HEK293 (cell line): ENCODE measurements at regions not wholly inside any gene's neighbourhood (a gene's known extent, or its start where the extent isn't known, plus 50 kb on each side); places are given as distances from the start of the nearest gene placed in this dataset.

Experiments
- CTCF ChIA-PET: fragments of 350-600 bp; formaldehyde crosslinking; extraction: SDS; loops from one replicate; lab custom pipeline; 2021; ENCODE audit warnings: antibody characterized with exemption; lab: Yijun Ruan, JAX
- POLR2A ChIA-PET: fragments of 300-600 bp; formaldehyde crosslinking; extraction: SDS; loops from one replicate; lab custom pipeline; 2020; ENCODE audit warnings: antibody characterized with exemption, inconsistent platforms; lab: Yijun Ruan, JAX
- H3K27ac ChIP-seq: fragments of 200-500 bp; sonication (Bioruptor generic); 2 replicates; pipeline ENCODE4 v1.5.1; 2014; ENCODE audit warnings: low read depth, low read length, control low read depth, inconsistent platforms; ENCODE audit errors: extremely low read depth
- H3K36me3 ChIP-seq, 2 experiments: fragments of 200-500 bp in 1 of 2; sonication (Bioruptor generic) in 1 of 2; 1 replicate in 1 of 2; 2 replicates in 1 of 2; pipeline ENCODE4 v1.5.1; 2014 to 2017; ENCODE audit warnings: inconsistent platforms in 2 of 2, low read length in 2 of 2; ENCODE audit not compliant: control insufficient read depth in 2 of 2, insufficient read depth in 1 of 2
- H3K4me1 ChIP-seq: fragments of 200-500 bp; sonication (Bioruptor generic); 2 replicates; pipeline ENCODE4 v1.5.1; 2014; ENCODE audit warnings: mild to moderate bottlenecking, low read length, inconsistent platforms; ENCODE audit not compliant: control insufficient read depth, insufficient read depth
- H3K4me3 ChIP-seq: 2 replicates; pipeline ENCODE4 v1.5.1; 2011; ENCODE audit warnings: low read depth, mild to moderate bottlenecking, control low read depth, low read length, moderate library complexity
- H3K9me3 ChIP-seq: fragments of 200-500 bp; sonication (Bioruptor generic); 2 replicates; pipeline ENCODE4 v1.5.1; 2014; ENCODE audit warnings: low read depth, low read length, inconsistent platforms; ENCODE audit not compliant: control insufficient read depth, insufficient read depth
- KLF17 ChIP-seq: fragments of 450-650 bp; formaldehyde crosslinking; IDR thresholded peaks from 2 replicates; pipeline ENCODE4 v1.5.1; 2016; ENCODE audit warnings: missing biosample characterization, missing genetic modification characterization
- KLF9 ChIP-seq: fragments of 450-650 bp; formaldehyde crosslinking; IDR thresholded peaks from 2 replicates; pipeline ENCODE4 v1.5.1; 2016; ENCODE audit warnings: missing biosample characterization, missing genetic modification characterization, low read depth
- PRDM10 ChIP-seq: fragments of 450-650 bp; formaldehyde crosslinking; IDR thresholded peaks from 2 replicates; pipeline ENCODE4 v1.5.1; 2016; ENCODE audit warnings: missing biosample characterization, missing genetic modification characterization
- SP7 ChIP-seq: fragments of 450-650 bp; formaldehyde crosslinking; IDR thresholded peaks from 2 replicates; pipeline ENCODE4 v1.5.1; 2016; ENCODE audit warnings: missing biosample characterization, missing genetic modification characterization
- YY2 ChIP-seq: fragments of 450-650 bp; formaldehyde crosslinking; IDR thresholded peaks from 2 replicates; pipeline ENCODE4 v1.5.1; 2016; ENCODE audit warnings: missing biosample characterization, missing genetic modification characterization
- ZFHX2 ChIP-seq: fragments of 450-650 bp; formaldehyde crosslinking; conservative IDR thresholded peaks from 2 replicates; pipeline ENCODE4 v1.5.1; 2016; ENCODE audit warnings: missing biosample characterization, missing genetic modification characterization
- ZFP37 ChIP-seq: fragments of 450-650 bp; formaldehyde crosslinking; IDR thresholded peaks from 2 replicates; pipeline ENCODE4 v1.5.1; 2016; ENCODE audit warnings: missing biosample characterization, missing genetic modification characterization
- ZFP41 ChIP-seq: fragments of 450-650 bp; formaldehyde crosslinking; IDR thresholded peaks from 2 replicates; pipeline ENCODE4 v1.5.1; 2016; ENCODE audit warnings: missing biosample characterization, missing genetic modification characterization, borderline replicate concordance
- ZNF148 ChIP-seq: fragments of 450-650 bp; formaldehyde crosslinking; IDR thresholded peaks from 2 replicates; pipeline ENCODE4 v1.5.0; 2017; ENCODE audit warnings: missing biosample characterization, missing genetic modification characterization, borderline replicate concordance
- ZNF16 ChIP-seq: fragments of 450-650 bp; formaldehyde crosslinking; IDR thresholded peaks from 2 replicates; pipeline ENCODE4 v1.5.1; 2016; ENCODE audit warnings: low read depth, missing biosample characterization, missing genetic modification characterization
- ZNF202 ChIP-seq: fragments of 450-650 bp; formaldehyde crosslinking; IDR thresholded peaks from 2 replicates; pipeline ENCODE4 v1.5.1; 2016; ENCODE audit warnings: missing biosample characterization, missing genetic modification characterization, borderline replicate concordance
- ZNF266 ChIP-seq: fragments of 450-650 bp; formaldehyde crosslinking; IDR thresholded peaks from 2 replicates; pipeline ENCODE4 v1.5.1; 2016; ENCODE audit warnings: missing biosample characterization, missing genetic modification characterization, low read depth
- ZNF544 ChIP-seq: fragments of 450-650 bp; formaldehyde crosslinking; IDR thresholded peaks from 2 replicates; pipeline ENCODE4 v1.5.0; 2017; ENCODE audit warnings: missing biosample characterization, missing genetic modification characterization
- ZNF596 ChIP-seq: fragments of 450-650 bp; IDR thresholded peaks from 2 replicates; pipeline ENCODE4 v1.5.0; 2018; ENCODE audit warnings: missing biosample characterization, mild to moderate bottlenecking, missing genetic modification characterization, moderate library complexity
- ZNF610 ChIP-seq: fragments of 450-650 bp; formaldehyde crosslinking; IDR thresholded peaks from 2 replicates; pipeline ENCODE4 v1.5.1; 2016; ENCODE audit warnings: missing biosample characterization, missing genetic modification characterization, borderline replicate concordance
- ZNF654 ChIP-seq: fragments of 450-650 bp; formaldehyde crosslinking; IDR thresholded peaks from 2 replicates; pipeline ENCODE4 v1.5.1; 2016; ENCODE audit warnings: low read depth, missing biosample characterization, missing genetic modification characterization
- ZNF660 ChIP-seq: fragments of 450-650 bp; IDR thresholded peaks from 2 replicates; pipeline ENCODE4 v1.5.1; 2018; ENCODE audit warnings: missing biosample characterization, mild to moderate bottlenecking, missing genetic modification characterization
- ZNF692 ChIP-seq: fragments of 450-650 bp; formaldehyde crosslinking; IDR thresholded peaks from 2 replicates; pipeline ENCODE4 v1.5.1; 2016; ENCODE audit warnings: missing biosample characterization, missing genetic modification characterization

GRCh38 chr11:25790396-25790795 is 541.5 kb upstream of the ANO3 start:
- TF ChIP-seq ZNF692 (tag by site-specific recombination) = no peak
- no peak for TF ChIP-seq ZNF148
- TF ChIP-seq ZNF596 (tag by site-specific recombination) = no peak
- TF ChIP-seq PRDM10 (tag by site-specific recombination) = no peak
- TF ChIP-seq ZNF610 (tag by site-specific recombination) = no peak
- TF ChIP-seq ZFHX2 = no peak
- no peak overlapping the region for H3K27ac ChIP-seq
- ChIA-PET POLR2A (no interaction called here), CTCF (no interaction called here)
- no peak overlapping the region for H3K4me3 ChIP-seq
- H3K36me3 ChIP-seq = no peaks in the 10 kb centered on the region
- H3K9me3 ChIP-seq = no peaks in the 10 kb centered on the region
- H3K4me1 ChIP-seq = no peaks in the 10 kb centered on the region

- H3K9me3 ChIP-seq = no peaks in the 10 kb centered on the region
- H3K36me3 ChIP-seq = no peaks in the 10 kb centered on the region
- ChIA-PET POLR2A (no interaction called here), CTCF (no interaction called here)
- TF ChIP-seq ZNF16 (no peak), ZFP41 (tag by site-specific recombination) (no peak), ZNF266 (no peak), ZFP37 (tag by site-specific recombination) (no peak), ZNF202 (no peak), KLF17 (no peak), ZNF654 (tag by site-specific recombination) (no peak), YY2 (tag by site-specific recombination) (no peak), ZNF660 (tag by site-specific recombination) (no peak), SP7 (tag by site-specific recombination) (no peak), KLF9 (no peak), ZNF544 (tag by site-specific recombination) (no peak)
- no peaks in the 10 kb centered on the region for H3K4me1 ChIP-seq
- H3K27ac ChIP-seq = no peak overlapping the region
- no peak overlapping the region for H3K4me3 ChIP-seq
Measured at GRCh38 chr11:25793637-25794036, 538.3 kb upstream of the ANO3 start.
